ENCODE measurements at regions not wholly inside any gene's neighbourhood (a gene's known extent, or its start where the extent isn't known, plus 50 kb on each side); places are given as distances from the start of the nearest gene placed in this dataset.
"Not testable (repeated sequence)": the region's sequence is repeated elsewhere in the genome, so short reads cannot be mapped to it uniquely, and the experiment has no call there.

GRCh38 chr1:143804707-143805356, 167.0 kb downstream of the FAM72C start:
- not testable (repeated sequence) for TF ChIP-seq POLR2A (IDR thresholded peaks at IDR 0.05); CTCF (IDR thresholded peaks at IDR 0.05); EP300 (IDR thresholded peaks at IDR 0.05; ENCODE audit: low read depth)

Data from transverse colon (tissue), 3 donors.